Adrenal gland (tissue), 9 donors: ENCODE measurements at regions not wholly inside any gene's neighbourhood (a gene's known extent, or its start where the extent isn't known, plus 50 kb on each side); places are given as distances from the start of the nearest gene placed in this dataset.

Experiments used
- DNase-seq, 7 donors: peaks; one replicate each; pipeline ENCODE4 v3.0.0-alpha.2; 2019 to 2020
- H3K27ac ChIP-seq, 5 donors: fragments of 200-600 bp; sonication (generic) in 4 of 5; 1 replicate in 3 of 5; 2 replicates in 2 of 5; pipeline versions ENCODE4 v1.5.1 to v1.8.0; 2016 to 2020; ENCODE audit warnings: mild to moderate bottlenecking in 1 of 5
- H3K27me3 ChIP-seq: fragments of 200-600 bp; 2 replicates; pipeline ENCODE4 v1.8.0; 2021
- H3K36me3 ChIP-seq, 2 donors: fragments of 200-600 bp; replicated peaks in 1 of 2; 1 replicate in 1 of 2; 2 replicates in 1 of 2; pipeline versions ENCODE4 v1.5.1 to v1.8.0; 2018 to 2022
- H3K4me1 ChIP-seq, 2 donors: fragments of 200-600 bp; replicated peaks in 1 of 2; 1 replicate in 1 of 2; 2 replicates in 1 of 2; pipeline versions ENCODE4 v1.5.1 to v1.8.0; 2018 to 2021
- H3K4me3 ChIP-seq, 4 donors: fragments of 200-600 bp; sonication (generic) in 3 of 4; one replicate each; pipeline ENCODE4 v1.5.1; 2016 to 2018
- H3K9me3 ChIP-seq, 3 donors: fragments of 200-600 bp; sonication (generic) in 1 of 3; replicated peaks in 1 of 3; 1 replicate in 2 of 3; 2 replicates in 1 of 3; pipeline versions ENCODE4 v1.5.1 to v1.8.0; 2016 to 2021
- POLR2A ChIP-seq, 2 donors: fragments of 450-650 bp; IDR thresholded peaks; one replicate each; pipeline ENCODE4 v1.6.1; 2017; ENCODE audit warnings: antibody characterized with exemption in 2 of 2, mild to moderate bottlenecking in 2 of 2, moderate library complexity in 1 of 2
- WGBS, 4 donors: extraction: QIAGEN DNeasy Blood & Tissue Kit in 2 of 4; methylation state at CpG; one replicate each; pipeline versions ENCODE4 v1.1.5 to v1.1.7; 2013 to 2017; 5-methylcytosine and 5-hydroxymethylcytosine counted together
- intact Hi-C, 2 donors: fragments of 100-400 bp; cut with DNase I; formaldehyde crosslinking; loops; one replicate each; pipeline versions ENCODE4 v1.14.1 to v1.15.0; 2022 to 2023
- TF ChIP-seq, protein P1 (sequence below), 6 experiments: fragments of 450-650 bp in 4 of 6; fragments of 200-600 bp in 2 of 6; sonication (generic) in 1 of 6; IDR thresholded peaks; 1 replicate in 5 of 6; 2 replicates in 1 of 6; pipeline versions ENCODE4 v1.5.1 to v1.8.0; 2016 to 2021; ENCODE audit warnings: antibody characterized with exemption in 6 of 6, mild to moderate bottlenecking in 2 of 6, moderate library complexity in 1 of 6
- donor health status: healthy with polysubstance abuse.
- donor health status: Bipolar disorder and iron deficiency.
- donor health status: DM: yes; HTN: yes; CAD: no.
- donor health status: DM: no; HTN: no; CAD: no.
- donor health status: DM: no; HTN: no; CAD: no.

DNA sequence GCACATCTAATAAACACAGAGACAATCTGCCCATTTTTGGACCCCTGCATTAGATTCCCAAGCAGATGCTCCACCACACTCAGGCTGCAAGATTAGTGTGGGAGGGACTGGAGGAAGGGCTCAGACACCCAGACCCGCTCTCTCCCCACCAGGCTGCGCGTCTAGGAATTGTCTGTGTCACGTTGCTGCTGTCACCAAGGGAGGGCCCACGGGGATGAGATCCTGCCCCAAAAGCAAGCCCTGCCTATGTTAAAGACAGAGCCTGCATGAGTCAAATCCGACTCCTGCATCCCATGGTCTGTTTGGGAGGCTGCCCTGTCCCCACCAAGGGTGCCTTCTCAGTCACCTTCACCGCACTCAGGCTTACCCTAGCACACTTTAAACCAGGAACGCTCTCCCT lies 114.4 kb upstream of the ZNF507 start:
- Histone ChIP-seq H3K9me3 (no peaks in the 10 kb centered on the region), H3K27me3 (peaks cover 17% of the 10 kb centered on the region), H3K4me3 (no peak overlapping the region), H3K27ac (no peak overlapping the region), H3K4me1 (no peaks in the 10 kb centered on the region), H3K36me3 (no peaks in the 10 kb centered on the region)
- no peak for DNase-seq
- TF ChIP-seq, protein P1, sequence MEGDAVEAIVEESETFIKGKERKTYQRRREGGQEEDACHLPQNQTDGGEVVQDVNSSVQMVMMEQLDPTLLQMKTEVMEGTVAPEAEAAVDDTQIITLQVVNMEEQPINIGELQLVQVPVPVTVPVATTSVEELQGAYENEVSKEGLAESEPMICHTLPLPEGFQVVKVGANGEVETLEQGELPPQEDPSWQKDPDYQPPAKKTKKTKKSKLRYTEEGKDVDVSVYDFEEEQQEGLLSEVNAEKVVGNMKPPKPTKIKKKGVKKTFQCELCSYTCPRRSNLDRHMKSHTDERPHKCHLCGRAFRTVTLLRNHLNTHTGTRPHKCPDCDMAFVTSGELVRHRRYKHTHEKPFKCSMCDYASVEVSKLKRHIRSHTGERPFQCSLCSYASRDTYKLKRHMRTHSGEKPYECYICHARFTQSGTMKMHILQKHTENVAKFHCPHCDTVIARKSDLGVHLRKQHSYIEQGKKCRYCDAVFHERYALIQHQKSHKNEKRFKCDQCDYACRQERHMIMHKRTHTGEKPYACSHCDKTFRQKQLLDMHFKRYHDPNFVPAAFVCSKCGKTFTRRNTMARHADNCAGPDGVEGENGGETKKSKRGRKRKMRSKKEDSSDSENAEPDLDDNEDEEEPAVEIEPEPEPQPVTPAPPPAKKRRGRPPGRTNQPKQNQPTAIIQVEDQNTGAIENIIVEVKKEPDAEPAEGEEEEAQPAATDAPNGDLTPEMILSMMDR (IDR thresholded peaks at IDR 0.05), result no peak
- no peak for TF ChIP-seq POLR2A (IDR thresholded peaks at IDR 0.05)
- 75 to 82% (median 80%) methylated on average over 7 to 8 of the region's 8 CpGs for WGBS, 4 donors
- intact Hi-C loops, result no loop called here

DNA sequence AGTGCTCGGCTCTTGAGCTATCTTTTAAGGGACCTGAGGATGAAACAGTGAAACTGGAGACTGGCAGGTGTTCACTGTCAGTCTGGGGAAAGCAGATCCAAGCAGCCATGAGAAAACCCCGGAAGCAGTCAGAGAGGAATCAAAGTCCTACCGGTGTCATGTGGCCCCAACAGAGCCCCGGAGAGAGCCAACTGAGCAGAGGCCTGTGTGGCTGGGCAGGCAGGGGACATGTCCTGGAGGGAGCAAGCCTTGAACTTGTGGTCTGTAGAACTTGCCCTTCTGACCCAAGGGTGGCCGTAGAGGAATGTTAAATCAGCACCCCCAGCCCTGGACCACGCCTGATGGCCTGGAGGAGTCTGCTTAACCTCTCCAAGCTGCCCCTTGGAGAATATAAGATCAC lies 113.7 kb upstream of the ZNF507 start:
- 79 to 86% (median 82%) methylated on average over 3 to 6 of the region's 6 CpGs for WGBS, 4 donors
- intact Hi-C loops, result no loop called here
- H3K4me1 ChIP-seq, result no peaks in the 10 kb centered on the region
- H3K9me3 ChIP-seq, result no peaks in the 10 kb centered on the region
- peaks cover 12% of the 10 kb centered on the region for H3K27me3 ChIP-seq
- DNase-seq, result no peak
- H3K4me3 ChIP-seq, result no peak overlapping the region
- no peak overlapping the region for H3K27ac ChIP-seq
- TF ChIP-seq POLR2A (IDR thresholded peaks at IDR 0.05), result no peak
- TF ChIP-seq, protein P1 (IDR thresholded peaks at IDR 0.05), result no peak
- H3K36me3 ChIP-seq, result no peaks in the 10 kb centered on the region

DNA sequence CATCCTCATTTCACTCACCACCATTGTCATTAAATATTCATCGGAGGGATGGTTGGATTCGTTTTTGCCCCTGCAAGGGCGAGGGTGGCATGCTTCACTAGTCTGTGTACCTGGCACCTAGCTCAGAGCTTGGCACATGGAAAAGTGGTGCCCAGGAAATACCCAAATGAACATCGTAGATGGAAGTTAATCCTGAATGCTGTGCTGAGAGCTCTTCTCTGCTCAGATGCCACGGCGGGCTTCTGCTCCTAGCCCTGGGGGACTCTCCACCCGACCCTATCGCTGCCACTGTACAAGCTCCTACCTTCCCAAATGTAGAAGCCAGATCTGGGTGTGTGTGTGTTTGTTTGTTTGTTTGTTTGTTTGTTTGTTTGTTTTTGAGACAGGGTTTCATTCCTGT lies 113.0 kb upstream of the ZNF507 start:
- intact Hi-C loops, result no loop called here
- DNase-seq, result no peak
- 67 to 82% (median 76%) methylated on average over 8 of the region's 8 CpGs for WGBS, 4 donors
- Histone ChIP-seq H3K27me3 (peaks cover 9% of the 10 kb centered on the region), H3K36me3 (no peaks in the 10 kb centered on the region), H3K27ac (no peak overlapping the region), H3K9me3 (no peaks in the 10 kb centered on the region), H3K4me3 (no peak overlapping the region), H3K4me1 (no peaks in the 10 kb centered on the region)
- TF ChIP-seq POLR2A (IDR thresholded peaks at IDR 0.05), result no peak
- TF ChIP-seq, protein P1 (IDR thresholded peaks at IDR 0.05), result no peak

DNA sequence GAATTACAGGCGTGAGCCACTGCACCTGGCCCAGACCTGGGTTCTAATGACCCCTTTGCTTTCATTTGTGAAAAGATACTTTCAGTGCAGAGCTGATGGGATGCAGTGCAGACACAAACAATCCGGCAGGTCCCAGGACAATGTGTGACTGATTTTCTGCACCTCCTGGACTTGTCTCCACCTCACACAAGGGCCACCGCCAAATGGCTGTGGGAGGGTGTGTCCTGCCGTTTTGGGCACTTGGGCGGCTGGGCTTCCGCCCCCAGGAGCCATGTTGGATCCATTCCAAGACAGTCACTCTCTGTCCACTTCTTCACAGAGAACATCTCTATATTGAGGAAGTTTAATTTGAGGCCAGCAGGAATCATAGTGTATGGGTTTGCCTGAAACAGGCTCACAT lies 112.3 kb upstream of the ZNF507 start:
- Histone ChIP-seq H3K4me1 (no peaks in the 10 kb centered on the region), H3K36me3 (no peaks in the 10 kb centered on the region), H3K4me3 (no peak overlapping the region), H3K27me3 (peaks cover 7% of the 10 kb centered on the region), H3K9me3 (no peaks in the 10 kb centered on the region), H3K27ac (no peak overlapping the region)
- no peak for DNase-seq
- 53 to 83% (median 57%) methylated on average over 1 to 6 of the region's 6 CpGs for WGBS, 4 donors
- TF ChIP-seq, protein P1 (IDR thresholded peaks at IDR 0.05), result no peak
- no peak for TF ChIP-seq POLR2A (IDR thresholded peaks at IDR 0.05)
- intact Hi-C loops, result no loop called here
